ENCODE measurements at regions not wholly inside any gene's neighbourhood (a gene's known extent, or its start where the extent isn't known, plus 50 kb on each side); places are given as distances from the start of the nearest gene placed in this dataset.
"Not testable (repeated sequence)": the region's sequence is repeated elsewhere in the genome, so short reads cannot be mapped to it uniquely, and the experiment has no call there.

DNA sequence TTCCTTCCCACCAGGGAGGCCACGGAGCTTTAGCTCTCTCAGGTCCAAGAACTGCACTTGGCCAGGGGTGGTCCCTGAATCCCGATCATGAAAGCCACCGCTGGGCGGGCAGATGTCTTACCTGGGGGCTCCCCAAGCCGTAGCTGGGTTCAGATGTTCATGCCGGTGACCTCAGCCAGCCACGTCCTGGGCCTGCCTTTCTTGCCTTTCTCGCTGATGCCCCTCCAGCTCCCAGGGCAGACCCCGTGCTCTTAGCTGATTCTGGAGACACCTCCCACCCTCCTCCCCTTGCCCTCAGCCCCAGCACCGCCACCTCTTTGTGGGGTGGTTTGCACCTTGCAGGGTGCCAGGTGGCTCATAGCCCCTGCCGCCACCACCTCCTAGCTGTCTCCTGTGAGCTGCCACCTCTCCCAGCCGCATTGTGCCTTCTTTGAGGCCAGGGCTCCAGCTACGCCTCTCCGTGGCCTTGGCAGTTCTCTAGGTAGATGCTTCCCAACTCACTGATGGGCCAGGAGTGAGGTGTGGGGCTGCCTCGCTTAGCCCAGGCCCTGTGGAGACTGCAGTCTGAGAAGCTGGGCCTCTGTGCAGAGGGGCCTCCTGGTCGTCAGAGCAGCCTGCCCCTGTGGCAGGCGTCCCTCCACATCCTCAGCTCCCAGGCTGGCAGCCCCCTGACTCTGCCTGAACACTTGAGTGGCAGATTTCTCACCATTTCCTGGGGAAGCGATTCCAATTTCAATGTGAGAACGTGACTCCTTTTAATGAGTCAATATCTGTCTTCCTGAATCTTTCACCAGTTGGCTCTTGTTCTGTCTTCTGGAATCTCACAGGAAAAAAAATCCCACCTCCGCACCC, 97.6 kb upstream of the B3GAT1 start:
- DNase-seq: peak; percentile 41

DNA sequence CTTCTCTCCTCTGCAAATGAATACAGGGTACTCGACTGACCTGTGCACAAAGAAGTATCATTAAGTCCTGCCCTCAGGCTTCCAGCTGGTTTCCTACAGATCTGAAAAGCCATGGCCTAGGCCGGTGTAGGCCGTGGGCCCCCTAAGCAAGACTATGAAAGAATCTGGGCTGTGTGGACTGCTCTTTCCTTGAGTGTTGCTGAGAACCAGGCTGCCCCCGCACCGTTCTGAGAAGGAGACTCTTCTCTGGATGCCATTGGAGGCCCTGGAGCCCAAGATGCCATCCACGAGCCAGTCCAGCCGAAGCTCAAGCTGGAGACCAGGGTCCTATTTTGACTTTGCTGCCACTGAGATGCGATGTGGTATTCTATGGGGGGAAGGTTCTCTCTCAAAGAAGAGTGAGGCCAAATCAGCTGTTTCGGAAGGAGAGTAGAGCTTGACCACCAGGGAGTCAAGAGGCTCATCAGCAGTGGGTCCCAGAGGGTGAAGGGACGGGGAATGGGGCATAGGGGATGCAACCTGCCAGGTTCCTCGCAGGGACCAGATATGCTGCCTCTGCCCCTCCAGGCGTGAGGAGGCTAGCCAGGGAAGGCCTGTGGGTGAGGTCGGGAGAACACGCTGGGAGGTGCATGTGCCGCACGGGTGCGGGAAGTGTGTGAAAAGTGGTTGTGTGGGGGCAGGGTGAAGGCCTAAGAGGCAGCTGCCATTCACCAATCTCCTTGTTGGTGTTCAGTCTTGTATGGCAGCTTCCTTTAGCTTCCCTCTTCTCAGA, 96.4 kb upstream of the B3GAT1 start:
- peak; percentile 46 for DNase-seq

DNA sequence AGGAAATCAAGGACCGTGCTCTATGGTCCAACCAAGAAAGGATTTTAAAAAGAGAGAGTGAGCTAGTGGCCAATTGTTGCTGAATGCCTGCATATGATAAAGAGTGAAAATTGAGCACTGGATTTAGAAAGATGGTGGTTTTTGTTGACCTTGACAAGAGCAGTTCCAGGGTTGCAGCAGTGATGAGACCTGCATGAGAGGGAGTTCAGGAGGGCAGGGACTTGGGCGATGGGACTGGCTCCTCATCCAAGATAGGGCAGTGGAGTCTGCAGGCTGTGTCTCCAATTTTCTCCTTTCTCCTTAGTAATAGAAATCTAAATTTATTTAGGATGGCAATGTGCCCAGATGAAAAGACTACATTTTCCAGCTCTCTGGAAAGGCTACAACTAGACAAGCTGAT, 94.0 kb upstream of the B3GAT1 start:
- DNase-seq: no peak

DNA sequence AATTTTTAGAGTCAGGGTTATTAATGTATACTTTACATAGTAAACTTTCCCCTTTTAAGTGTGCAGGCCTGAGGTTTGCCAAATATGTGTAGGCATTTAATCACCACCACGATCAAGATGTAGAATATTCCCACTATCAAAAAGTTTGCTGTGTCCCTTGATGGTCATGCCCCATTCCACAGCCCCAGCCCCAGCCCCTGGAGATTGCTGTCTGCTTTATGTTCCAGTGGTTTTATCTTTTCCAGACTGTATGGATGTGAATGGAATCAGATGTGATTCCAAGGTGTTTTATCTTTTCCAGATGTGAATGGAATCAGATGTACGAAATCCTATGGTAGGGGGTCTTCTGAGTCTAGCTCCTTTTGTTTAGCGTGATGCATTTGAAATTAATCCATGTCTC, 93.1 kb upstream of the B3GAT1 start:
- DNase-seq: no peak

DNA sequence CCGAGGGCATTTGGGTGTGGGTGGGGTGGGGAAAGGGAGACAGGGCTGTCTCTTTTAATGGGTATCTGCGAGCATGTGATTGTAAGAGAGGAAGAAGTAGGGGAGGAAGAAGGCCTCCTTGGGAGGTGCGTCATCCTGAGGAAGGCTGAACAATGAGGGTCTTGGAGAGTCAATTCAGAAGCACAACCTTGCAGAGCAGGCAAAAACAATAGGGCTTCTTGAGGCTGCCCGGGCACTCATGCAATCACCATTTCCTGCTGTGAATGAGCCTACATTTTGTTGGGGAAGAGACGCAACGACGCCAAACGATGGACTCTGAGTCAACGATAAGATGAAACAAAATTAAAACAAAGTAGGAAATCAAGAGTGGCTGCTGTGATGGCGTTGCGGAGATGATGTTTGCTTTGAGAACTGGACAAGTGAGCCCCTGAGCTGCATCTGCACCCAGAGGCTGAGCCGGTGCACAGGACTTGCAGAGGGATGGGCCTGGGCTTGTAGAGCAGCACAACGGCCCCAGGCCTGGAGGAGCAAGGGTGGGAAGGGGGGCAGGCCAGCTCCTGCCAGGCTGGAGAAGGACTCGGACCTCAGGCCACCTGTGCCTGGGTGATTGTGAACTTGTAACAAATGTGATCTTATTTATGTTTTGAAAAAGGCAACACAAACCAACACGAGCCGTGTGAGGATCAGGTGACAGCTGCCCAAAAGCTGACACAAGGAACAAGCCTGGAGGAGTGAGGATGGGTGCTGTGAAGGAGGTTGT, 92.3 kb upstream of the B3GAT1 start:
- peak; percentile 49 for DNase-seq

DNA sequence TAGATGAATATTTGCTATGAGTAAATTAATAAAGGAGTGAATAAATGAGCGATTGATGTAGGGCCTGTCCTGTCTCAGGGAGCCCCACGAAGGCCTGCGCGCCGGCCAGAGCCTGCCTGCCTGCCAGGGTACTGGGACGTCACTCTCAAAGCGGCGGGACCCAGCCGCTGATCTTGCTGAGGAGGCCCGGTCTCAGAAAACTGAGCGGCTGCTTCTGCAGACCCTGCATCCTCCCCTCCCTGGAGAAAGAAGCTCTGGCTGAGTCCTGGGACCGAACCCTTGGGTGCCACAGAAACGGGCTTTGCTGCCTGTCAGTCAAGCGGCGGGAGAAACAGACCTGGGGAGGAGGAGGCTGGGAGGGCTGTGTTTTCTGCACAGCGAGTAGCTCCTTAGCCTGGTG, 91.6 kb upstream of the B3GAT1 start:
- peak; percentile 41 for DNase-seq

DNA sequence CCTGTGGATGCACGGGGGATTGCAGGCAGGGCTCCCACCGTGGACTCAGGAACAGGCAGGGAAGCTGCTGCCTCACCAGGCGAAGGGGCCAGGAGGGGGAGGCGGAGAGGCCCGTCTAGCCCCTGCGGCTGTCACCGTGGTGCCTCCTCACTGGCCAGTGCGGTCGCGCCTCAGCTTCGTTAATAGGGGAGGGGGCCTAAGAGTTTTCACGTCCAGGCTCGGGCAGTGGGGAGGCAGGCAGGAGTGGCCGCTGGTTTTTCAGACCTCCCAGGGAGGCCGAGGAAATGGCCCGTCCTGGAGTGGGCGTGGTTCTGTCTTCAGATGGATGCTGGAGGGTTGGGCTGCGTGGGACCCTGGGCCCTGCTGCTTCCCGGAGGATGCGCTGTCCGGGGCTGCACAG, 91.1 kb upstream of the B3GAT1 start:
- DNase-seq: peak; percentile 43

DNA sequence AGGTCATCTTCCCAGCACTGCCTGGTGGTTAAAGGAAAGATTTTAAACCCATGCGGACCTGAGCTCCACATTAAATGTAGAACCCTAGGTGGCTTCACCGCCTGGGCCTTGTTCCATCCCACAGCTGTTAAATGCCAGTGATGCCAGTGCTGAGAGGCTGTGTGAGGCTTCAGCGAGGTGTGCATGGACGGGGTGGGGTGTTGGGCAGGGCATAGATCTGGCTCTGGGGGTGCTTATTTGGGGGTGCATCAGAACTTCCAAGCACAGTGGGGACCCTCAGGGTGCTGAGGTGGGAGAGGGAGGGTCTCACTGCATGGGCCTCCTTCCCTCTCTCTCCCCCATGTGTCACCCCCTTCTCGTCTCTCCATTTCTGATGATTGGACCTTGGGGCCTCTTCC, 90.1 kb upstream of the B3GAT1 start:
- peak; percentile 23 for DNase-seq

DNA sequence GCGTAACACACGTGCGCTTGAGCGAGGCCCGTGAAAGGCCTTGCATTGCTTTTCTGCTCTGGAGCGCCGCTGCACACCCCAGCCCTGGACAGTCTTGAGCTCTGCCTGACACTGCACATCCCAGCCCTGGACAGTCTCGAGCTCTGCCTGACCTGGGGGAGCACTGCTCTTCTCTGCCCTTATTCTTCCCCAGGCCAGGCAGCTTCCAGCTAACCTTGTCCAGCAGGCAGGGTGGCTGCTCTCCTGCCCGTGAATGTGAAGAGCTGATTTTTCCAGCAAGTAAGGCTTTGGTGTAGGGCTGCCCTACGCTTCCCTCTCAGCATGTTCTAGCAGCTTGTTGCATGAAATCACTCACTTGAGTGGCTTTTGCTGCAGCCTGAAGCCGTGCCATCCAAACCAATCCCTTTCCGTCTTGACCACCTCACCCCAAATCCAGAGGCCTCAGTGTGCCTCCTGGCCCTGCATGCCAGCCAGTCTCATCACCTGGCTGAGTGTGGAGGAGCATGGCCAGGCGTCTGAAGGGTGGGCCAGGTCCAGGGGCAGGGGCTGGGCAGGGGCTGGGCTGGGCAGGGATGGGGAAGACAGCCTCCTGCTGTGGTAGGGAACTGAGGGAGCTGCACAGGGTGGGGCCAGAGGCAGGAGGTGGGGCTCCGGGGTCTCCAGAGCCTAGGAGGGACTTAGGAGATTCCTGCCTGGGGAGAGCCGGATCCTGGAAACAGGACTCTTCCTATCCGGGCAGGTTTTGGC, 89.5 kb upstream of the B3GAT1 start:
- no peak for DNase-seq

DNA sequence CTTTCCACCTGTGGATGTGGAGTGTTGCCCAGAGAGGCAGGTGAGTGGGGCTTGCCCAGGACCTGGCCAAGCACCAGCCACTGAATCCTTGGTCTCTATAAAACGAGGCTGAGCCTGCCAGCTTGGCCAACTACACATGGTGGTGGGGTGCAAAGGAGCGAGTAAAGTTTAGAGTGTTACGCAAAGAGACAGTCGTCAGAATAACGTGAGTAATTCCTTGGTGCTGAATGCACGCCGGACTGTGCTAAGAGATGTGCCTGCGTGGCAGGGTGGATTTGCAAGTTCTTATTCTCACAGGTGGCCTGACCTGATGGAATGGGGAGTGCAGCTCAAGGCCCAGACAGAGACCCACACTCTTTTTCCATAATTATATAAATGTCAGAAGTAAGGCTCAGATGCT, 88.6 kb upstream of the B3GAT1 start:
- no peak for DNase-seq

DNA sequence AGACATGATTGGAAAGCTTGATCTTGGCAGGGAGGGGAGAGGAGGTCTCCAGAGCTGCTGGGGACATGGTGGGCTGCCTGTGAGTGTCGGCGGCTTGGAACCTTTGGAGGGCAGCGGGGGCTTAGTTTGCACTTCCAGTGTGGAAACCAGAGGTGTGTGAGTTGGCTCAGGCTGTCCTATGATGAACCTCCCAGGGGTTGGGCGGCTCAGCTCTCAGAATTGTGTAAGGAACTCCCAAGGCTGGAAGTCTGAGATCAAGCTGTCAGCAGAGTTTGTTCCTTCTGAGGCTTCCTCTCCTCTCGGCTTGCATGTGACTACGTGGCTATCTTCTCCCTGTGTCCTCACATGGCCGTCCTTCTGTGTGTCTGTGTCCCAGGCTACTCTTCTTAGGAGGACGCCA, 87.9 kb upstream of the B3GAT1 start:
- DNase-seq: no peak

DNA sequence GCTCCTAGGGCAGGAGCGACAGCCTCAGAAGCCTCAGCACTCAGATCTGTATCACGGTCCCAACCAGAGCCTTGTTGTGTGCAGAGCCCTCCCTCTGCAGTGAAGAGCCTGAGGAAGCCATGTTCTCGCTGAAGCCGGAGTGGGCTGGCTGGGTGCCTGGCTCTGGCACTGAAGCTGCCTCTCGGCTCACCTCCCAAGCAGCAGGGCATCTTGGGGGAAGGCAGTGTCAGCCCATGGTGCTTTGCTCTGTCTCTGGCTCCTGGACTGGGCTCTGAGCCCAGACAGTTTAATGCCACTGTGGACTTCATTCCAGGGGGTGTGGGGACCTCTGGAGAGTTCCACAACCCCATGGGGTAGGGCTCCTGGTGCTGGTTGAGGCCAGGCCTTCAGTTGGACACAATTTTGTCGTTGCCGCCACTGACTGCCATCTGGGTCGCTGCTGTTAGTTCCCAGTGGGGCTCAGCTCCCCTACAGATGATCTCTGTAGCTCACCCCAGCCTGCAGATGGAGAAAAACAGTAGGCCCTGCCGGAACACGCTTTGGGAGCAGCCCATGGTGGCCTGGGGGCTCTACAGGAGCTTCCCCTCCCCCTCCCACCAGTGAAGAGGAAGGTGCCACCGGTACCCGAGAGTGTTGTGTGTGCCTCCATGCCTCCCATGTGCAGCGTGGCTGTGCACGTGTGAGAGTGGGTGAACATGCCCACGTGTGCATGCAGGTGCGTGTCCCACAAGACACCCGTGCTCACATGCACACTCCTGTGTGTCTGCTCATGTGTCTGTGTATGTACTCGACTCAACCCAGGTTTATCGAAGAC, 86.5 kb upstream of the B3GAT1 start:
- no peak for DNase-seq

DNA sequence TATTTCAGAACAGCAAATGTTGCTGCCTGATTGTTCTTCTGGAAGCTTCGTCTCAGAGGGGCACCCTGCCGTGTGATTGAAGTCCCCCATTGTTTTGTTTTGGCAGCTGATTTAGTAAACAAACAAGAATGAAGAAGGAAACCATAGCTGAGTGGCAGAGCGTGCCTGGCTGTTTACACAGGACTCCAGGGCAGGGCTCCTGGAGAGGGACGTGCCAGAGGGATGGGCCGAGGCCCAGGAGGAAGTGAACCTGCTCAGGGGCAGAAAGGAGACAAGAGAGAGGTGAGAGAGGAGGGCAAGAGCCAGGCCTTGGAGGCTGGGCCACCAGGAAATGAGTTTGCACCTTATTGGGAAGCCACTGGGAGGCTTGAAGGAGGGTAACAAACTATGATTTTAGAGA, 85.5 kb upstream of the B3GAT1 start:
- DNase-seq: no peak

DNA sequence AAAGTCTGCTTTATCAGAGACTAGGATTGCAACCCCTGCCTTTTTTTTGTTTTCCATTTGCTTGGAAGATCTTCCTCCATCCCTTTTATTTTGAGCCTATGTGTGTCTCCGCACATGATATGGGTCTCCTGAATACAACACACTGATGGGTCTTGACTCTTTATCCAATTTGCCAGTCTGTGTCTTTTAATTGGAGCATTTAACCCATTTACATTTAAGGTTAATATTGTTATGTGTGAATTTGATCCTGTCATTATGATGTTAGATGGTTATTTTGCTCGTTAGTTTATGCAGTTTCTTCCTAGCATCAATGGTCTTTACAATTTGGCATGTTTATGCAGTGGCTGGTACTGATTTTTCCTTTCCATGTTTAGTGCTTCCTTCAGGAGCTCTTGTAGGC, 84.0 kb upstream of the B3GAT1 start:
- not testable (repeated sequence) for DNase-seq

DNA sequence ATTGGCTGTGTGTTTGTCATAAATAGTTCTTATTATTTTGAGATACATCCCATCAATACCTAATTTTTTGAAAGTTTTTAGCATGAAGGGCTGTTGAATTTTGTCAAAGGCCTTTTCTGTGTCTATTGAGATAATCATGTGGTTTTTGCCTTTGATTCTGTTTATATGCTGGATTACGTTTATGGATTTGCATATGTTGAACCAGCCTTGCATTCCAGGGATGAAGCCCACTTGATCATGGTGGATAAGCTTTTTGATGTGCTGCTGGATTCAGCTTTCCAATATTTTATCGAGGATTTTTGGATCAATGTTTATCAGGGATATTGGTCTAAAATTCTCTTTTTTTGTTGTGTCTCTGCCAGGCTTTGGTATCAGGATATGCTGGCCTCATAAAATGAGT, 82.4 kb upstream of the B3GAT1 start:
- not testable (repeated sequence) for DNase-seq

DNA sequence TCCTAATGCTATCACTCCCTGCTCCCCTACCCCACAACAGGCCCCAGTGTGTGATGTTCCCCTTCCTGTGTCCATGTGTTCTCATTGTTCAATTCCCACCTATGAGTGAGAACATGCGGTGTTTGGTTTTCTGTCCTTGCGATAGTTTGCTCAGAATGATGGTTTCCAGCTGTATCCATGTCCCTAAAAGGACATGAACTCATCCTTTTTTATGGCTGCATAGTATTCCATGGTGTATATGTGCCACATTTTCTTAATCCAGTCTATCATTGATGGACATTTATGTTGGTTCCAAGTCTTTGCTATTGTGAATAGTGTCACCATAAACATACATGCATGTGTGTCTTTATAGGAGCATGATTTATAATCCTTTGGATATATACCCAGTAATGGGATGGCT, 80.4 kb upstream of the B3GAT1 start:
- DNase-seq: not testable (repeated sequence)

DNA sequence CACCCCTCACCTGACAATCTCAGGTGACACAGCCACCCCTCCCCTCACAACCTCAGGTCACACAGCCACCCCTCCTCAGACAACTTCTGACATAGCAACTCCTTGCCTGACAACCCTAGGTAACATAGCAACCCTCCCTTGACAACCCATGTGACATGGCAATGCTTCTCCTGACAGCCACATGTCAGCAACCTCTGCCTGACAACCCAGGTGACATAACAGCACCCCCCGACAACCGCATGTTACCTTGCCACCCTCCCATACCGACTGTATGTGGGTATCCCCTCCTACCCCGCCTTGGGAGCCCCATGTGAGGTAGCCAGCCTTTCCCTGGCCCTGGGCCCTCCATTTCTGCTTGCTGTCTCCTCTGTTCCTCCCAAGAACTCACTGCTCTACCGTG, 77.7 kb upstream of the B3GAT1 start:
- no peak for DNase-seq

DNA sequence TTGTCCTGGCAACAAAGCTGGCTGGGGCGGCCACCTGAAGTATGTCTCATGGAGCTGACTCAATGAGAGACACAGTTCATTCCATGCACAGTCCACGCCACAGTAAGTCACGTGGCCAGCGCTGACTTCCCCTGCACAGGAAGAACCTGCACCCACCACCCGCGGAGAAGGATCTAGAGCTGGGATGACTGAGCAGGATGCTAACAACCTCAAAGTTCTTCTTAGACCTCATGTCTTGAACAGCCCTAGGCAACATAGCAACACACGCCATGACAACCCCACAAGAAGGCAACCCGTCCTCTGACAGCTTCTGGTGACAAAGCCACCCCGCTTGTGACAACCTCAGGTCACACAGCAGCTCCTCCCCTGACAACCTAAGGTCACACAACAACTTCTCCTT, 76.9 kb upstream of the B3GAT1 start:
- DNase-seq: no peak

DNA sequence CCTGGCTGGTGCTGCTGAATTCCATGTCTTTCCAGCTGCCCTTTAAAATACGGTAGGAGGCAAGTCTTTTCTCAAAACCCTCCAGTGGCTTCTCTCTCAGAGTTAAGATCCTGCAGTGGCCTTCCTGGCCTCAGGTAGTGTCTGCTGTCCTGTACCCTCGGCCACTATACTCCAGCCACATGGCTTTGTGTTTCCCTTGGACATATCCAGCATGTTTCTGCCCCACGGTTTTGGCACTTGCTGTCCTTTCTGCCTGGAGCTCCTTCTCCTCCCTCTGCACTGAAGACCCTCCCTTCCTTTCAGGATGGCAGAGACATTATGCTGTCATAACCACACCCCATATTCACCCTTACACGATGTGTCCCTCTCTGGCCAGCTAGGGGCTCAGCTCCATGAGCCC, 76.5 kb upstream of the B3GAT1 start:
- no peak for DNase-seq

DNA sequence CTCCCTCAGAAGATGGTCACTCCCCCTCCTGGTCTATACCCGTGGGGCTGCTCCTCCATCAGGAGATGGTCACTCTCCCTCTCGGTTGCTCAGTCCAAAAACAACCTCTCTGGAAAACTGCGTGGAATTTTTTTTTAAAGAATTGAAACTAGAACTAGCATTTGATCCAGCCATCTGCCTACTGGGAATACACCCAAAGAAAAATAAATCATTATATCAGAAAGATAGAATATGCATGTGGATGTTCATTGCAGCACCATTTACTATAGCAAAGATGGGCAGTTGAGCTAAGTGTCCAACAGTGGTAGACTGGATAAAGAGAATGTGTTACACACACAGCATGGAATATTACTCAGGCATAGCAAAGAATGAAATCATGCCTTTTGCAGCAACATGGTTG, 75.7 kb upstream of the B3GAT1 start:
- no peak for DNase-seq

DNA sequence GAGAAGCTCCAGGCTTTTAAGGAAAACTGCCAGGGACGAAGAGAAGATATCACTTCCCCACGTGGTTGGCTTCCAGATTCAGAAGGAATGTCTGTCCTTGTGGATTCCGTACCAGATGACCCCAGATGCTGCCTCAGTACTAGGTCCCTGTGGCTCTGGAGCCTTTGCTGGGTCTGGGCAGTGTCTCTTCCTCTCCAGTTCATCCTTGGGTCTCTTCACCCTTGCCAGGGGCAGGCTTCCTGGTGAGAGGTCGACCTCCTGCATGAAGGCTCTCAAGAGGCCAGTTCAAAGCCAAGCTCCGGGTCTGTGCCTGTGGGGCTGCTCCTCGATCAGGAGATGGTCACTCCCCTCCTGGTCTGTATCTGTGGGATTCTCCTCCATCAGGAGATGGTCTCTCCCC, 74.7 kb upstream of the B3GAT1 start:
- peak; percentile 17 for DNase-seq

DNA sequence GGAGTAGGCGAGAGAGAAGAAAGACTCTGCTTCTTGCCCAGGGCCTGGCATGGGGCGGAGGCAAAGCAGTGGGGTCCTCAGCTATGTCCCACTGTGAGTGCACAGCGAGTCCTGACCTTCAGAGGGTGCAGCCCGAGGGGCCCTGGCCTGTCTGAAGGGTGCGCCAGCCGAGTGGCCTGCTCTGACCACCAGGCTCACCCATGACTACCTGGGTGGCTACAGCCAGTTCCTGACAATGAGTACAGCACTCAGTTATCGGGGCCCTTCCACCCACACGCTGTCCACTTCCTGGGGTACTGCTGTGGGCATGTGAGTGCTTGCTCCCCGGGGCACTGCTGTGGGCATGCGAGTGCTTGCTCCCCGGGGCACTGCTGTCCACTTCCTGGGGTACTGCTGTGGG, 74.1 kb upstream of the B3GAT1 start:
- DNase-seq: peak; percentile 43
